ENCODE measurements at regions not wholly inside any gene's neighbourhood (a gene's known extent, or its start where the extent isn't known, plus 50 kb on each side); places are given as distances from the start of the nearest gene placed in this dataset.

GRCh38 chr18:22675006-22675405 lies 257.3 kb upstream of the CTAGE1 start:
- TF ChIP-seq POLR2A (IDR thresholded peaks at IDR 0.05), result no peak
- TF ChIP-seq, protein P1, sequence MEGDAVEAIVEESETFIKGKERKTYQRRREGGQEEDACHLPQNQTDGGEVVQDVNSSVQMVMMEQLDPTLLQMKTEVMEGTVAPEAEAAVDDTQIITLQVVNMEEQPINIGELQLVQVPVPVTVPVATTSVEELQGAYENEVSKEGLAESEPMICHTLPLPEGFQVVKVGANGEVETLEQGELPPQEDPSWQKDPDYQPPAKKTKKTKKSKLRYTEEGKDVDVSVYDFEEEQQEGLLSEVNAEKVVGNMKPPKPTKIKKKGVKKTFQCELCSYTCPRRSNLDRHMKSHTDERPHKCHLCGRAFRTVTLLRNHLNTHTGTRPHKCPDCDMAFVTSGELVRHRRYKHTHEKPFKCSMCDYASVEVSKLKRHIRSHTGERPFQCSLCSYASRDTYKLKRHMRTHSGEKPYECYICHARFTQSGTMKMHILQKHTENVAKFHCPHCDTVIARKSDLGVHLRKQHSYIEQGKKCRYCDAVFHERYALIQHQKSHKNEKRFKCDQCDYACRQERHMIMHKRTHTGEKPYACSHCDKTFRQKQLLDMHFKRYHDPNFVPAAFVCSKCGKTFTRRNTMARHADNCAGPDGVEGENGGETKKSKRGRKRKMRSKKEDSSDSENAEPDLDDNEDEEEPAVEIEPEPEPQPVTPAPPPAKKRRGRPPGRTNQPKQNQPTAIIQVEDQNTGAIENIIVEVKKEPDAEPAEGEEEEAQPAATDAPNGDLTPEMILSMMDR (IDR thresholded peaks at IDR 0.05), result no peak

Data from lower leg skin (tissue), 3 donors.